ENCODE measurements at regions not wholly inside any gene's neighbourhood (a gene's known extent, or its start where the extent isn't known, plus 50 kb on each side); places are given as distances from the start of the nearest gene placed in this dataset.

DNA sequence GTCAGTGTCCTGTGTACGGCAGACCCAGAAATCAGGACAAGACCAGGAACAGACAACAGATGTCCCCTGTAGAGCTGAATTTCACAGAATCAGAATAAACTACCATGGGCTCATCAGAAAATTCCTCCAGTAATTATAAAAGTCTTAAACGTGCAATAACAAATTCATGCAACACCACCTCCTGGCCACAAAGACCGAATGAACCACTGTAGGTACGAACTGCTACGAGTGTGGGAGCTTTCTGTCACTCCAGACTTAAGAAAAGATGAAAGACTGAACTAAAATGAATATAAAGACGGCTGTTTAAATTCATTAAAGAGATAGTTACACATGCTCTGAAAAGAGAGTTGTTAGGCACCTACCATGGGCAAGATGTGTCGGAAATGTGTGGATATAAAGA lies 333.5 kb downstream of the RRAGC start:
- dilution Hi-C loops (cut with MboI; ENCODE audit: extremely low pct_ligation_motif_present, low sequenced_read_pairs) (no loop called here), intact Hi-C loops (cut with micrococcal nuclease) (no loop called here)
- Histone ChIP-seq H3K9me3 (replicated peaks; ENCODE audit: control insufficient read depth, insufficient read depth, low read length) (no peaks in the 10 kb centered on the region), H4K20me1 (replicated peaks; ENCODE audit: control insufficient read depth, extremely low read depth, insufficient read depth, low read length) (no peaks in the 10 kb centered on the region), H3K36me3 (ENCODE audit: control insufficient read depth in 2 of 2, extremely low read depth in 1 of 2, insufficient read depth in 2 of 2, low read length in 2 of 2) (no peaks in the 10 kb centered on the region), H2AFZ (ENCODE audit: low read depth, low read length) (no peak overlapping the region), H3K27ac (ENCODE audit: insufficient read depth, low read depth, low read length) (no peak overlapping the region), H3K79me2 (ENCODE audit: control insufficient read depth, insufficient read depth, low read length) (no peaks in the 10 kb centered on the region), H3K4me1 (ENCODE audit: control insufficient read depth, extremely low read depth, insufficient read depth, low read length) (no peaks in the 10 kb centered on the region), H3K4me3 (replicated peaks in 1 of 3; ENCODE audit: insufficient read depth in 1 of 3, low read depth in 1 of 3, low read length in 3 of 3) (no peak overlapping the region), H3K4me2 (ENCODE audit: insufficient read depth, low read length) (no peak overlapping the region), H3K9me1 (replicated peaks; ENCODE audit: control insufficient read depth, extremely low read depth, insufficient read depth, low read length) (no peaks in the 10 kb centered on the region), H3K9ac (replicated peaks; ENCODE audit: extremely low read depth, insufficient read depth, low read length) (no peak overlapping the region), H3K27me3 (ENCODE audit: control insufficient read depth in 2 of 2, insufficient read depth in 2 of 2, low read length in 2 of 2) (no peaks in the 10 kb centered on the region)
- ChIA-PET POLR2A (no interaction called here), CTCF (no interaction called here)
- TF ChIP-seq POLR2A (IDR thresholded peaks at IDR 0.05; ENCODE audit: low read depth, low read length) (no peak), GATA2 (IDR thresholded peaks at IDR 0.05; ENCODE audit: insufficient read depth, insufficient read length, low read depth, low read length) (no peak), JUN (IDR thresholded peaks at IDR 0.05; ENCODE audit: borderline replicate concordance, insufficient read depth, insufficient read length, low read depth) (no peak), MYC (IDR thresholded peaks at IDR 0.05; ENCODE audit: low read depth, low read length) (no peak), EZH2 (IDR thresholded peaks at IDR 0.05; ENCODE audit: borderline replicate concordance, low read depth, low read length, severe bottlenecking) (no peak)
- TF ChIP-seq, protein P1, sequence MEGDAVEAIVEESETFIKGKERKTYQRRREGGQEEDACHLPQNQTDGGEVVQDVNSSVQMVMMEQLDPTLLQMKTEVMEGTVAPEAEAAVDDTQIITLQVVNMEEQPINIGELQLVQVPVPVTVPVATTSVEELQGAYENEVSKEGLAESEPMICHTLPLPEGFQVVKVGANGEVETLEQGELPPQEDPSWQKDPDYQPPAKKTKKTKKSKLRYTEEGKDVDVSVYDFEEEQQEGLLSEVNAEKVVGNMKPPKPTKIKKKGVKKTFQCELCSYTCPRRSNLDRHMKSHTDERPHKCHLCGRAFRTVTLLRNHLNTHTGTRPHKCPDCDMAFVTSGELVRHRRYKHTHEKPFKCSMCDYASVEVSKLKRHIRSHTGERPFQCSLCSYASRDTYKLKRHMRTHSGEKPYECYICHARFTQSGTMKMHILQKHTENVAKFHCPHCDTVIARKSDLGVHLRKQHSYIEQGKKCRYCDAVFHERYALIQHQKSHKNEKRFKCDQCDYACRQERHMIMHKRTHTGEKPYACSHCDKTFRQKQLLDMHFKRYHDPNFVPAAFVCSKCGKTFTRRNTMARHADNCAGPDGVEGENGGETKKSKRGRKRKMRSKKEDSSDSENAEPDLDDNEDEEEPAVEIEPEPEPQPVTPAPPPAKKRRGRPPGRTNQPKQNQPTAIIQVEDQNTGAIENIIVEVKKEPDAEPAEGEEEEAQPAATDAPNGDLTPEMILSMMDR (IDR thresholded peaks at IDR 0.05; ENCODE audit: extremely low read depth in 1 of 2, insufficient read depth in 1 of 2, low read depth in 1 of 2, low read length in 2 of 2): no peak
- DNase-seq (ENCODE audit: low read depth, low spot score) (no peak), FAIRE-seq (no peak)
- BruUV-seq (replicated peaks): no TSS peak

DNA sequence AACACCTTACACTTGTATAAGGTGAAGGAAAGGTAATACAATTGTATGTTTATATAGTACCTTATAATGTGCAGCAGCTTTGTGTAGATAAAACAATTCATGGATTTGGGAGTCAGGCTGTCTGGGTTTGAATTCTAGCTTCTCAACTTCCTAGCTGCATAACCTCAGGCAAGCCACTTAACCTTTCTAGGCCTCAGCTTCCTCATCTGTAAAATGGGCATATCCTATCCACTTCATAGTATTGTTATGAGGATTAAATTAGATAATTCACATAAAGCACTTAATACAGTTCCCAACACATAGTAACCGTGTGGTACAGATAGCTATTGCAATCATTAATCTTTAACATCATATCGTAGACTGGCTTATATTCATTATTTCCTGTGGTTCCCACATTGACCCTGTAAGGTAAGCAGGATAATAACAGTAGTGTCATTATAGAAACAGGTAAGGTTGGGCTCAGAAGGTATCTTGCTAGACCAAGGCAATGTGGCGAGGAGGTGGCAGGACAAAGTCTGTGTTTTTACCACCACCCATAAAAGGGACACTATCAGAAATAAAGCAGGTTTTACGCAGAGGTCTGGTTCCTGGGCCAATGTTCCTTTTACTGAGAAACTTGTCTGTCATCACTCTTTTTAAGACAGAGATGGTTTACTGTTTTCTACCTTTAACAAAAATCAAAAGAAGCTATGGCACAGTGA lies 334.1 kb downstream of the RRAGC start:
- dilution Hi-C loops (cut with MboI; ENCODE audit: extremely low pct_ligation_motif_present, low sequenced_read_pairs): no loop called here
- ChIA-PET POLR2A (no interaction called here), CTCF (no interaction called here)

More for the DNA sequence above, 334.1 kb downstream of the RRAGC start:
- Histone ChIP-seq H3K27me3 (ENCODE audit: control insufficient read depth in 2 of 2, insufficient read depth in 2 of 2, low read length in 2 of 2) (no peaks in the 10 kb centered on the region), H3K4me2 (ENCODE audit: insufficient read depth, low read length) (no peak overlapping the region), H3K9ac (replicated peaks; ENCODE audit: extremely low read depth, insufficient read depth, low read length) (no peak overlapping the region), H3K4me1 (ENCODE audit: control insufficient read depth, extremely low read depth, insufficient read depth, low read length) (no peaks in the 10 kb centered on the region), H3K9me3 (replicated peaks; ENCODE audit: control insufficient read depth, insufficient read depth, low read length) (no peaks in the 10 kb centered on the region), H4K20me1 (replicated peaks; ENCODE audit: control insufficient read depth, extremely low read depth, insufficient read depth, low read length) (no peaks in the 10 kb centered on the region), H3K4me3 (replicated peaks in 1 of 3; ENCODE audit: insufficient read depth in 1 of 3, low read depth in 1 of 3, low read length in 3 of 3) (no peak overlapping the region), H3K36me3 (ENCODE audit: control insufficient read depth in 2 of 2, extremely low read depth in 1 of 2, insufficient read depth in 2 of 2, low read length in 2 of 2) (no peaks in the 10 kb centered on the region), H3K27ac (ENCODE audit: insufficient read depth, low read depth, low read length) (no peak overlapping the region), H3K9me1 (replicated peaks; ENCODE audit: control insufficient read depth, extremely low read depth, insufficient read depth, low read length) (no peaks in the 10 kb centered on the region), H3K79me2 (ENCODE audit: control insufficient read depth, insufficient read depth, low read length) (no peaks in the 10 kb centered on the region), H2AFZ (ENCODE audit: low read depth, low read length) (no peak overlapping the region)
- intact Hi-C loops (cut with micrococcal nuclease): no loop called here
- TF ChIP-seq MYC (IDR thresholded peaks at IDR 0.05; ENCODE audit: low read depth, low read length) (no peak), FOS (IDR thresholded peaks at IDR 0.05; ENCODE audit: borderline replicate concordance, insufficient read depth, low read length) (no peak), POLR2AphosphoS5 (IDR thresholded peaks at IDR 0.05; ENCODE audit: insufficient read depth, low read depth, low read length) (no peak), GATA2 (IDR thresholded peaks at IDR 0.05; ENCODE audit: insufficient read depth, insufficient read length, low read depth, low read length) (no peak), POLR2A (IDR thresholded peaks at IDR 0.05; ENCODE audit: low read depth, low read length) (no peak), JUN (IDR thresholded peaks at IDR 0.05; ENCODE audit: borderline replicate concordance, insufficient read depth, insufficient read length, low read depth) (no peak), EZH2 (IDR thresholded peaks at IDR 0.05; ENCODE audit: borderline replicate concordance, low read depth, low read length, severe bottlenecking) (no peak)
- TF ChIP-seq, protein P2, sequence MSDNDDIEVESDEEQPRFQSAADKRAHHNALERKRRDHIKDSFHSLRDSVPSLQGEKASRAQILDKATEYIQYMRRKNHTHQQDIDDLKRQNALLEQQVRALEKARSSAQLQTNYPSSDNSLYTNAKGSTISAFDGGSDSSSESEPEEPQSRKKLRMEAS (IDR thresholded peaks at IDR 0.05; ENCODE audit: insufficient read depth, insufficient read length): no peak
- TF ChIP-seq, protein P1 (IDR thresholded peaks at IDR 0.05; ENCODE audit: extremely low read depth in 1 of 2, insufficient read depth in 1 of 2, low read depth in 1 of 2, low read length in 2 of 2): no peak
- no peak for DNase-seq (ENCODE audit: low read depth, low spot score)
- FAIRE-seq: no peak
- no TSS peak for BruUV-seq (replicated peaks)
